K562 (cell line): ENCODE measurements at regions not wholly inside any gene's neighbourhood (a gene's known extent, or its start where the extent isn't known, plus 50 kb on each side); places are given as distances from the start of the nearest gene placed in this dataset.

Experiments
- ATF1 ChIP-seq, 2 experiments: fragments of 450-650 bp in 1 of 2; IDR thresholded peaks; 2 replicates each; pipeline ENCODE4 v1.6.1; 2016; ENCODE audit warnings: missing compliant biosample characterization in 1 of 2, missing genetic modification characterization in 1 of 2
- CCAR2 ChIP-seq: fragments of 200-400 bp; formaldehyde crosslinking; IDR thresholded peaks from 2 replicates; pipeline ENCODE4 v1.6.1; 2017; ENCODE audit warnings: mild to moderate bottlenecking, low read depth, low read length
- CTBP1 ChIP-seq: fragments of 450-650 bp; IDR thresholded peaks from 2 replicates; pipeline ENCODE4 v1.6.1; 2016; ENCODE audit warnings: borderline replicate concordance
- DPF2 ChIP-seq: fragments of 450-650 bp; IDR thresholded peaks from 2 replicates; pipeline ENCODE4 v1.6.1; 2016
- FOXJ2 ChIP-seq: fragments of 200-800 bp; sonication (Bioruptor generic); IDR thresholded peaks from 2 replicates; pipeline ENCODE4 v1.6.1; 2016; ENCODE audit warnings: missing genetic modification characterization, missing compliant biosample characterization
- HMGN3 ChIP-seq: IDR thresholded peaks from 2 replicates; pipeline ENCODE4 v1.6.1; 2011; ENCODE audit warnings: borderline replicate concordance, low read depth, mild to moderate bottlenecking, mixed read lengths, low read length; ENCODE audit not compliant: insufficient read length; ENCODE audit errors: extremely low read depth
- MEIS2 ChIP-seq: fragments of 450-650 bp; IDR thresholded peaks from 2 replicates; pipeline ENCODE4 v1.6.1; 2014; ENCODE audit warnings: mild to moderate bottlenecking; ENCODE audit not compliant: partially characterized antibody
- OTX1 ChIP-seq: fragments of 450-650 bp; formaldehyde crosslinking; IDR thresholded peaks from 2 replicates; pipeline ENCODE4 v1.4.0; 2022; ENCODE audit warnings: mild to moderate bottlenecking
- TF ChIP-seq, protein P1 (sequence below): fragments of 450-650 bp; IDR thresholded peaks from 2 replicates; pipeline ENCODE4 v1.6.1; 2016; ENCODE audit warnings: mild to moderate bottlenecking, moderate library complexity
- TF ChIP-seq, protein P2 (sequence below): fragments of 250-450 bp; sonication (Bioruptor Pico); IDR thresholded peaks from 2 replicates; pipeline ENCODE4 v1.4.0; 2020; ENCODE audit warnings: mild to moderate bottlenecking
- TF ChIP-seq, protein P3 (sequence below), 2 experiments: IDR thresholded peaks in 1 of 2; conservative IDR thresholded peaks in 1 of 2; 2 replicates each; pipeline ENCODE4 v1.6.1; 2016; ENCODE audit warnings: low read depth in 2 of 2, mild to moderate bottlenecking in 1 of 2, missing compliant biosample characterization in 1 of 2, missing genetic modification characterization in 1 of 2, moderate library complexity in 1 of 2

DNA sequence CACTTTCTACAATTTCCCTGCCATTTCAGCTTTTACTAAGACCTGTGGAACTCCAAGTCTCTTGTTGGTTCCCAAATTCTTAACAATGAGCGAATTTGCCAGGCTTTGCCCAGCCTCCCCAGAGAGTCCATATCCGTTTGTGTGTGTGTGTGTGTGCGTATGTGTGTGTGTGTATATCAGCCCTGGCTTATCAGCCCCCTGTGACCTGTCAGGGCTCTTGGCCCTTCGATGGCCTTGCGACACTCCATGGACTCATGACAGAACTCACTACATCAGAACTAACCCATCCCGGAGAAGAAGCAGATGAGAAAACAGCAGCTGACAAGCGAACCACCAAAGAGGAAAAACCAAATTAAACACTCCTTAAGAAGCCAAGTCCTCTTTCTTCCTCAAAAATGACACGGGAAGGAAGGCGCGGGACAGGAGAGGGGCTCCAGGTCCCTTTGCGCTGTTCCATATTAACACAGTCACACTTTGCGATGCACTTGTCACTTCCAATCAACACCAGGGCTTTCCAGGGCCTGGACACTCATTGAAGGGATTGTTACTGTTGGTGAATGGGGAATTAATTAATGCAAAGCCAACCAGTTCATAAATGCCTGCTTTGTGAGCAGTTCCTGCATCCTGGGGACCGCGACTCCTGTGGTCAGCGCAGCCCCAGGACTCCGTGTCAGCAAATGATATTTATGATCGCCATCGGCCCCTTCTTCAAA is 524.0 kb downstream of the CD83 start (continued):
- TF ChIP-seq, protein P1, sequence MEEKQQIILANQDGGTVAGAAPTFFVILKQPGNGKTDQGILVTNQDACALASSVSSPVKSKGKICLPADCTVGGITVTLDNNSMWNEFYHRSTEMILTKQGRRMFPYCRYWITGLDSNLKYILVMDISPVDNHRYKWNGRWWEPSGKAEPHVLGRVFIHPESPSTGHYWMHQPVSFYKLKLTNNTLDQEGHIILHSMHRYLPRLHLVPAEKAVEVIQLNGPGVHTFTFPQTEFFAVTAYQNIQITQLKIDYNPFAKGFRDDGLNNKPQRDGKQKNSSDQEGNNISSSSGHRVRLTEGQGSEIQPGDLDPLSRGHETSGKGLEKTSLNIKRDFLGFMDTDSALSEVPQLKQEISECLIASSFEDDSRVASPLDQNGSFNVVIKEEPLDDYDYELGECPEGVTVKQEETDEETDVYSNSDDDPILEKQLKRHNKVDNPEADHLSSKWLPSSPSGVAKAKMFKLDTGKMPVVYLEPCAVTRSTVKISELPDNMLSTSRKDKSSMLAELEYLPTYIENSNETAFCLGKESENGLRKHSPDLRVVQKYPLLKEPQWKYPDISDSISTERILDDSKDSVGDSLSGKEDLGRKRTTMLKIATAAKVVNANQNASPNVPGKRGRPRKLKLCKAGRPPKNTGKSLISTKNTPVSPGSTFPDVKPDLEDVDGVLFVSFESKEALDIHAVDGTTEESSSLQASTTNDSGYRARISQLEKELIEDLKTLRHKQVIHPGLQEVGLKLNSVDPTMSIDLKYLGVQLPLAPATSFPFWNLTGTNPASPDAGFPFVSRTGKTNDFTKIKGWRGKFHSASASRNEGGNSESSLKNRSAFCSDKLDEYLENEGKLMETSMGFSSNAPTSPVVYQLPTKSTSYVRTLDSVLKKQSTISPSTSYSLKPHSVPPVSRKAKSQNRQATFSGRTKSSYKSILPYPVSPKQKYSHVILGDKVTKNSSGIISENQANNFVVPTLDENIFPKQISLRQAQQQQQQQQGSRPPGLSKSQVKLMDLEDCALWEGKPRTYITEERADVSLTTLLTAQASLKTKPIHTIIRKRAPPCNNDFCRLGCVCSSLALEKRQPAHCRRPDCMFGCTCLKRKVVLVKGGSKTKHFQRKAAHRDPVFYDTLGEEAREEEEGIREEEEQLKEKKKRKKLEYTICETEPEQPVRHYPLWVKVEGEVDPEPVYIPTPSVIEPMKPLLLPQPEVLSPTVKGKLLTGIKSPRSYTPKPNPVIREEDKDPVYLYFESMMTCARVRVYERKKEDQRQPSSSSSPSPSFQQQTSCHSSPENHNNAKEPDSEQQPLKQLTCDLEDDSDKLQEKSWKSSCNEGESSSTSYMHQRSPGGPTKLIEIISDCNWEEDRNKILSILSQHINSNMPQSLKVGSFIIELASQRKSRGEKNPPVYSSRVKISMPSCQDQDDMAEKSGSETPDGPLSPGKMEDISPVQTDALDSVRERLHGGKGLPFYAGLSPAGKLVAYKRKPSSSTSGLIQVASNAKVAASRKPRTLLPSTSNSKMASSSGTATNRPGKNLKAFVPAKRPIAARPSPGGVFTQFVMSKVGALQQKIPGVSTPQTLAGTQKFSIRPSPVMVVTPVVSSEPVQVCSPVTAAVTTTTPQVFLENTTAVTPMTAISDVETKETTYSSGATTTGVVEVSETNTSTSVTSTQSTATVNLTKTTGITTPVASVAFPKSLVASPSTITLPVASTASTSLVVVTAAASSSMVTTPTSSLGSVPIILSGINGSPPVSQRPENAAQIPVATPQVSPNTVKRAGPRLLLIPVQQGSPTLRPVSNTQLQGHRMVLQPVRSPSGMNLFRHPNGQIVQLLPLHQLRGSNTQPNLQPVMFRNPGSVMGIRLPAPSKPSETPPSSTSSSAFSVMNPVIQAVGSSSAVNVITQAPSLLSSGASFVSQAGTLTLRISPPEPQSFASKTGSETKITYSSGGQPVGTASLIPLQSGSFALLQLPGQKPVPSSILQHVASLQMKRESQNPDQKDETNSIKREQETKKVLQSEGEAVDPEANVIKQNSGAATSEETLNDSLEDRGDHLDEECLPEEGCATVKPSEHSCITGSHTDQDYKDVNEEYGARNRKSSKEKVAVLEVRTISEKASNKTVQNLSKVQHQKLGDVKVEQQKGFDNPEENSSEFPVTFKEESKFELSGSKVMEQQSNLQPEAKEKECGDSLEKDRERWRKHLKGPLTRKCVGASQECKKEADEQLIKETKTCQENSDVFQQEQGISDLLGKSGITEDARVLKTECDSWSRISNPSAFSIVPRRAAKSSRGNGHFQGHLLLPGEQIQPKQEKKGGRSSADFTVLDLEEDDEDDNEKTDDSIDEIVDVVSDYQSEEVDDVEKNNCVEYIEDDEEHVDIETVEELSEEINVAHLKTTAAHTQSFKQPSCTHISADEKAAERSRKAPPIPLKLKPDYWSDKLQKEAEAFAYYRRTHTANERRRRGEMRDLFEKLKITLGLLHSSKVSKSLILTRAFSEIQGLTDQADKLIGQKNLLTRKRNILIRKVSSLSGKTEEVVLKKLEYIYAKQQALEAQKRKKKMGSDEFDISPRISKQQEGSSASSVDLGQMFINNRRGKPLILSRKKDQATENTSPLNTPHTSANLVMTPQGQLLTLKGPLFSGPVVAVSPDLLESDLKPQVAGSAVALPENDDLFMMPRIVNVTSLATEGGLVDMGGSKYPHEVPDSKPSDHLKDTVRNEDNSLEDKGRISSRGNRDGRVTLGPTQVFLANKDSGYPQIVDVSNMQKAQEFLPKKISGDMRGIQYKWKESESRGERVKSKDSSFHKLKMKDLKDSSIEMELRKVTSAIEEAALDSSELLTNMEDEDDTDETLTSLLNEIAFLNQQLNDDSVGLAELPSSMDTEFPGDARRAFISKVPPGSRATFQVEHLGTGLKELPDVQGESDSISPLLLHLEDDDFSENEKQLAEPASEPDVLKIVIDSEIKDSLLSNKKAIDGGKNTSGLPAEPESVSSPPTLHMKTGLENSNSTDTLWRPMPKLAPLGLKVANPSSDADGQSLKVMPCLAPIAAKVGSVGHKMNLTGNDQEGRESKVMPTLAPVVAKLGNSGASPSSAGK = no peak
- peak; percentile 43; the same call in 1 of the 2 replicates for TF ChIP-seq CTBP1
- TF ChIP-seq, protein P2, sequence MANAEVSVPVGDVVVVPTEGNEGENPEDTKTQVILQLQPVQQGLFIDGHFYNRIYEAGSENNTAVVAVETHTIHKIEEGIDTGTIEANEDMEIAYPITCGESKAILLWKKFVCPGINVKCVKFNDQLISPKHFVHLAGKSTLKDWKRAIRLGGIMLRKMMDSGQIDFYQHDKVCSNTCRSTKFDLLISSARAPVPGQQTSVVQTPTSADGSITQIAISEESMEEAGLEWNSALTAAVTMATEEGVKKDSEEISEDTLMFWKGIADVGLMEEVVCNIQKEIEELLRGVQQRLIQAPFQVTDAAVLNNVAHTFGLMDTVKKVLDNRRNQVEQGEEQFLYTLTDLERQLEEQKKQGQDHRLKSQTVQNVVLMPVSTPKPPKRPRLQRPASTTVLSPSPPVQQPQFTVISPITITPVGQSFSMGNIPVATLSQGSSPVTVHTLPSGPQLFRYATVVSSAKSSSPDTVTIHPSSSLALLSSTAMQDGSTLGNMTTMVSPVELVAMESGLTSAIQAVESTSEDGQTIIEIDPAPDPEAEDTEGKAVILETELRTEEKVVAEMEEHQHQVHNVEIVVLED (CRISPR knock-in tag) = 0 out of 2 replicates have a peak, but pooled peaks have one; percentile 13
- no peak for TF ChIP-seq ATF1 (CRISPR knock-in tag; IDR thresholded peaks at IDR 0.05)
- peak; percentile 61 for TF ChIP-seq ATF1 (tag; IDR thresholded peaks at IDR 0.05)
- peak; percentile 78; the same call in 1 of the 2 replicates for TF ChIP-seq FOXJ2
- TF ChIP-seq OTX1 (CRISPR knock-in tag) = 0 out of 2 replicates have a peak, but pooled peaks have one; percentile 30
- no peak for TF ChIP-seq HMGN3
- TF ChIP-seq CCAR2 = no peak
- TF ChIP-seq DPF2 = 0 out of 2 replicates have a peak, but pooled peaks have one; percentile 49
- TF ChIP-seq MEIS2 = peak; percentile 49
- TF ChIP-seq, protein P3, sequence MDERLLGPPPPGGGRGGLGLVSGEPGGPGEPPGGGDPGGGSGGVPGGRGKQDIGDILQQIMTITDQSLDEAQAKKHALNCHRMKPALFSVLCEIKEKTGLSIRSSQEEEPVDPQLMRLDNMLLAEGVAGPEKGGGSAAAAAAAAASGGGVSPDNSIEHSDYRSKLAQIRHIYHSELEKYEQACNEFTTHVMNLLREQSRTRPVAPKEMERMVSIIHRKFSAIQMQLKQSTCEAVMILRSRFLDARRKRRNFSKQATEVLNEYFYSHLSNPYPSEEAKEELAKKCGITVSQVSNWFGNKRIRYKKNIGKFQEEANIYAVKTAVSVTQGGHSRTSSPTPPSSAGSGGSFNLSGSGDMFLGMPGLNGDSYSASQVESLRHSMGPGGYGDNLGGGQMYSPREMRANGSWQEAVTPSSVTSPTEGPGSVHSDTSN (CRISPR knock-in tag; IDR thresholded peaks at IDR 0.05; ENCODE audit: low read depth) = no peak
- TF ChIP-seq, protein P3 (tag; conservative IDR thresholded peaks at IDR 0.05; ENCODE audit: low read depth) = peak; percentile 57
